ENCODE measurements at regions not wholly inside any gene's neighbourhood (a gene's known extent, or its start where the extent isn't known, plus 50 kb on each side); places are given as distances from the start of the nearest gene placed in this dataset.

- TF ChIP-seq, protein P1, sequence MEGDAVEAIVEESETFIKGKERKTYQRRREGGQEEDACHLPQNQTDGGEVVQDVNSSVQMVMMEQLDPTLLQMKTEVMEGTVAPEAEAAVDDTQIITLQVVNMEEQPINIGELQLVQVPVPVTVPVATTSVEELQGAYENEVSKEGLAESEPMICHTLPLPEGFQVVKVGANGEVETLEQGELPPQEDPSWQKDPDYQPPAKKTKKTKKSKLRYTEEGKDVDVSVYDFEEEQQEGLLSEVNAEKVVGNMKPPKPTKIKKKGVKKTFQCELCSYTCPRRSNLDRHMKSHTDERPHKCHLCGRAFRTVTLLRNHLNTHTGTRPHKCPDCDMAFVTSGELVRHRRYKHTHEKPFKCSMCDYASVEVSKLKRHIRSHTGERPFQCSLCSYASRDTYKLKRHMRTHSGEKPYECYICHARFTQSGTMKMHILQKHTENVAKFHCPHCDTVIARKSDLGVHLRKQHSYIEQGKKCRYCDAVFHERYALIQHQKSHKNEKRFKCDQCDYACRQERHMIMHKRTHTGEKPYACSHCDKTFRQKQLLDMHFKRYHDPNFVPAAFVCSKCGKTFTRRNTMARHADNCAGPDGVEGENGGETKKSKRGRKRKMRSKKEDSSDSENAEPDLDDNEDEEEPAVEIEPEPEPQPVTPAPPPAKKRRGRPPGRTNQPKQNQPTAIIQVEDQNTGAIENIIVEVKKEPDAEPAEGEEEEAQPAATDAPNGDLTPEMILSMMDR (IDR thresholded peaks at IDR 0.05; ENCODE audit: low read length): no peak
- no peak for TF ChIP-seq EZH2 (IDR thresholded peaks at IDR 0.05; ENCODE audit: borderline replicate concordance, low read length)
These were observed 521.3 kb upstream of the TMEM132C start for GRCh38 chr12:127745469-127746212.
